Keratinocyte (primary cell): ENCODE measurements at regions not wholly inside any gene's neighbourhood (a gene's known extent, or its start where the extent isn't known, plus 50 kb on each side); places are given as distances from the start of the nearest gene placed in this dataset.

Experiments
- EZH2 ChIP-seq: IDR thresholded peaks from one replicate; pipeline ENCODE4 v1.6.1; 2012; ENCODE audit warnings: inconsistent platforms, mild to moderate bottlenecking, low read length, moderate library complexity
- TF ChIP-seq, protein P1 (sequence below), 3 experiments: IDR thresholded peaks in 1 of 3; conservative IDR thresholded peaks in 1 of 3; optimal IDR thresholded peaks in 1 of 3; 2 replicates in 2 of 3; 3 replicates in 1 of 3; pipeline versions ENCODE3 to v1.5.1; 2011; ENCODE audit warnings: low read length in 3 of 3, mild to moderate bottlenecking in 3 of 3, moderate library complexity in 2 of 3, control low read depth in 1 of 3, inconsistent platforms in 1 of 3; ENCODE audit not compliant: insufficient read depth in 2 of 3; ENCODE audit errors: extremely low read depth in 1 of 3

GRCh38 chr14:56501909-56502530 lies 77.6 kb upstream of the TMEM260 start:
- TF ChIP-seq, protein P1, sequence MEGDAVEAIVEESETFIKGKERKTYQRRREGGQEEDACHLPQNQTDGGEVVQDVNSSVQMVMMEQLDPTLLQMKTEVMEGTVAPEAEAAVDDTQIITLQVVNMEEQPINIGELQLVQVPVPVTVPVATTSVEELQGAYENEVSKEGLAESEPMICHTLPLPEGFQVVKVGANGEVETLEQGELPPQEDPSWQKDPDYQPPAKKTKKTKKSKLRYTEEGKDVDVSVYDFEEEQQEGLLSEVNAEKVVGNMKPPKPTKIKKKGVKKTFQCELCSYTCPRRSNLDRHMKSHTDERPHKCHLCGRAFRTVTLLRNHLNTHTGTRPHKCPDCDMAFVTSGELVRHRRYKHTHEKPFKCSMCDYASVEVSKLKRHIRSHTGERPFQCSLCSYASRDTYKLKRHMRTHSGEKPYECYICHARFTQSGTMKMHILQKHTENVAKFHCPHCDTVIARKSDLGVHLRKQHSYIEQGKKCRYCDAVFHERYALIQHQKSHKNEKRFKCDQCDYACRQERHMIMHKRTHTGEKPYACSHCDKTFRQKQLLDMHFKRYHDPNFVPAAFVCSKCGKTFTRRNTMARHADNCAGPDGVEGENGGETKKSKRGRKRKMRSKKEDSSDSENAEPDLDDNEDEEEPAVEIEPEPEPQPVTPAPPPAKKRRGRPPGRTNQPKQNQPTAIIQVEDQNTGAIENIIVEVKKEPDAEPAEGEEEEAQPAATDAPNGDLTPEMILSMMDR (optimal IDR thresholded peaks at IDR 0.05 in 1 of 3, IDR thresholded peaks at IDR 0.05 in 1 of 3, conservative IDR thresholded peaks at IDR 0.05 in 1 of 3; ENCODE audit: extremely low read depth in 1 of 3, insufficient read depth in 2 of 3, low read length in 3 of 3), result no peak
- TF ChIP-seq EZH2, result no peak
